MCF 10A (cell line): ENCODE measurements at regions not wholly inside any gene's neighbourhood (a gene's known extent, or its start where the extent isn't known, plus 50 kb on each side); places are given as distances from the start of the nearest gene placed in this dataset.

Experiments
- BruUV-seq: library from RNA; stranded (reverse); fragments of 400-500 nt; replicated peaks from 2 replicates; lab custom pipeline; 2021; lab: Mats Ljungman, UMichigan
- CTCF ChIA-PET: fragments of 300-600 bp; sonication (Branson Sonifier 250); formaldehyde crosslinking; extraction: SDS; loops from one replicate; lab custom pipeline; 2021; ENCODE audit warnings: antibody characterized with exemption, inconsistent platforms; lab: Yijun Ruan, JAX
- POLR2A ChIA-PET: fragments of 300-600, 350-650 bp; sonication (Branson Sonifier 250); formaldehyde crosslinking; extraction: SDS; loops from one replicate; lab custom pipeline; 2020; ENCODE audit warnings: antibody characterized with exemption, inconsistent platforms; lab: Yijun Ruan, JAX
- DNase-seq: peaks from one replicate; pipeline ENCODE4 v3.0.0-alpha.2; 2018; ENCODE audit not compliant: unreplicated experiment
- H3K27ac Mint-ChIP-seq: one replicate; pipeline ENCODE4 v1.8.0; 2022; ENCODE audit warnings: mild to moderate bottlenecking, low read depth, mixed read lengths; ENCODE audit not compliant: unreplicated experiment
- H3K27me3 Mint-ChIP-seq: one replicate; pipeline ENCODE4 v1.8.0; 2022; ENCODE audit warnings: mixed read lengths; ENCODE audit not compliant: insufficient read depth, unreplicated experiment
- H3K36me3 Mint-ChIP-seq: one replicate; pipeline ENCODE4 v1.8.0; 2022; ENCODE audit warnings: mild to moderate bottlenecking, moderate library complexity, mixed read lengths; ENCODE audit not compliant: insufficient read depth, unreplicated experiment
- H3K4me1 Mint-ChIP-seq: one replicate; pipeline ENCODE4 v1.8.0; 2022; ENCODE audit warnings: mixed read lengths; ENCODE audit not compliant: insufficient read depth, unreplicated experiment
- H3K4me3 Mint-ChIP-seq: one replicate; pipeline ENCODE4 v1.8.0; 2022; ENCODE audit warnings: mild to moderate bottlenecking, moderate library complexity, mixed read lengths; ENCODE audit not compliant: unreplicated experiment
- H3K9me3 Mint-ChIP-seq: one replicate; pipeline ENCODE4 v1.8.0; 2022; ENCODE audit warnings: mixed read lengths; ENCODE audit not compliant: unreplicated experiment
- CTCF ChIP-seq: fragments of 200-600 bp; IDR thresholded peaks from one replicate; pipeline ENCODE4 v1.8.0; 2022; ENCODE audit warnings: antibody characterized with exemption, mild to moderate bottlenecking; ENCODE audit not compliant: unreplicated experiment
- intact Hi-C: fragments of 100-400 bp; cut with micrococcal nuclease; formaldehyde crosslinking; loops from 2 replicates; pipeline ENCODE4 v1.14.1; 2022

- Mint-ChIP-seq H3K4me1 (peaks cover 62% of the 10 kb centered on the region), H3K9me3 (peaks cover 1% of the 10 kb centered on the region), H3K4me3 (no peak overlapping the region), H3K27me3 (no peaks in the 10 kb centered on the region), H3K36me3 (peaks cover 49% of the 10 kb centered on the region), H3K27ac (peak overlapping the region; percentile 90)
- intact Hi-C loops: loop anchor here (1.0 to 10.0 kb wide), 11 partner anchors 36 to 782 kb away; no protein-coding TSS in a partner anchor
- peak; percentile 56 for DNase-seq
- ChIA-PET CTCF (interaction anchor here (0.5 to 26.1 kb wide), 35 partner anchors 9 to 968 kb away, joined by 3 to 1242 read pairs (median 4); no protein-coding TSS in a partner anchor), POLR2A (interaction anchor here (0.5 to 38.6 kb wide), 39 partner anchors 11 to 1227 kb away, joined by 3 to 6956 read pairs (median 6); partner anchors contain the start of genes LAMB3 and PLXNA2)
- BruUV-seq: no TSS peak
- TF ChIP-seq CTCF: no peak
Measured at GRCh38 chr1:209434631-209435217, 148.8 kb upstream of the CAMK1G start.

- peak; percentile 100 for TF ChIP-seq CTCF
- ChIA-PET POLR2A (interaction anchor here (0.5 to 38.6 kb wide), 26 partner anchors 8 to 1228 kb away, joined by 3 to 6956 read pairs (median 8); no protein-coding TSS in a partner anchor), CTCF (interaction anchor here (0.5 to 26.1 kb wide), 45 partner anchors 8 to 1671 kb away, joined by 3 to 1242 read pairs (median 5); no protein-coding TSS in a partner anchor)
- H3K27me3 Mint-ChIP-seq: no peaks in the 10 kb centered on the region
- peaks cover 37% of the 10 kb centered on the region for H3K36me3 Mint-ChIP-seq
- H3K4me3 Mint-ChIP-seq: no peak overlapping the region
- intact Hi-C loops: loop anchor here (1.0 to 10.0 kb wide), 11 partner anchors 38 to 784 kb away; no protein-coding TSS in a partner anchor
- peaks cover 8% of the 10 kb centered on the region for H3K9me3 Mint-ChIP-seq
- peak; percentile 97 for DNase-seq
- peaks cover 51% of the 10 kb centered on the region for H3K4me1 Mint-ChIP-seq
- BruUV-seq: no TSS peak
- peak overlapping the region; percentile 90 for H3K27ac Mint-ChIP-seq
Measured at GRCh38 chr1:209435654-209436566, 147.6 kb upstream of the CAMK1G start.

GRCh38 chr1:209439828-209440227 lies 143.7 kb upstream of the CAMK1G start:
- no peak overlapping the region for H3K27ac Mint-ChIP-seq
- ChIA-PET POLR2A (no interaction called here), CTCF (interaction anchor here (0.6 to 26.1 kb wide), 9 partner anchors 8 to 238 kb away, joined by 3 to 1242 read pairs (median 8); no protein-coding TSS in a partner anchor)
- peaks cover 29% of the 10 kb centered on the region for H3K4me1 Mint-ChIP-seq
- H3K36me3 Mint-ChIP-seq: no peaks in the 10 kb centered on the region
- no peaks in the 10 kb centered on the region for H3K27me3 Mint-ChIP-seq
- intact Hi-C loops: loop anchor here (10.0 kb wide), 1 partner anchor 445 kb away; no protein-coding TSS in a partner anchor
- peaks cover 8% of the 10 kb centered on the region for H3K9me3 Mint-ChIP-seq
- no peak overlapping the region for H3K4me3 Mint-ChIP-seq
- no peak for TF ChIP-seq CTCF
- no TSS peak for BruUV-seq
- no peak for DNase-seq
